A673 (cell line): ENCODE measurements at regions not wholly inside any gene's neighbourhood (a gene's known extent, or its start where the extent isn't known, plus 50 kb on each side); places are given as distances from the start of the nearest gene placed in this dataset.
"Not testable (repeated sequence)": the region's sequence is repeated elsewhere in the genome, so short reads cannot be mapped to it uniquely, and the experiment has no call there.

Experiments used
- CTCF ChIP-seq: fragments of 300-800, 200-600 bp; sonication (generic); conservative IDR thresholded peaks from 2 replicates; pipeline ENCODE4 v1.5.1; 2017; ENCODE audit warnings: low read depth, mild to moderate bottlenecking, antibody characterized with exemption, low read length, moderate library complexity, mixed read lengths
- EZH2 ChIP-seq: fragments of 200-600 bp; sonication (generic); IDR thresholded peaks from 2 replicates; pipeline ENCODE4 v1.6.1; 2017; ENCODE audit warnings: borderline replicate concordance, low read depth, mild to moderate bottlenecking, mixed read lengths, antibody characterized with exemption, low read length; ENCODE audit not compliant: poor library complexity, severe bottlenecking

GRCh38 chr16:18148132-18148531, 188.4 kb downstream of the NPIPA8 start:
- TF ChIP-seq CTCF, EZH2: not testable (repeated sequence)
